Brain microvascular endothelial cell (primary cell): ENCODE measurements at regions not wholly inside any gene's neighbourhood (a gene's known extent, or its start where the extent isn't known, plus 50 kb on each side); places are given as distances from the start of the nearest gene placed in this dataset.

Source experiments
- DNase-seq: peaks from one replicate; pipeline ENCODE4 v3.0.0-alpha.2; 2020
- H3K27ac ChIP-seq: fragments of 250-450 bp; sonication (Bioruptor Pico); 2 replicates; pipeline ENCODE4 v1.5.1; 2020; ENCODE audit warnings: mild to moderate bottlenecking, moderate library complexity
- H3K27me3 ChIP-seq: fragments of 250-450 bp; sonication (Bioruptor Pico); replicated peaks from 2 replicates; pipeline ENCODE4 v1.5.1; 2020; ENCODE audit warnings: mild to moderate bottlenecking
- H3K36me3 ChIP-seq: fragments of 250-450 bp; sonication (Bioruptor Pico); replicated peaks from 2 replicates; pipeline ENCODE4 v1.5.1; 2020; ENCODE audit warnings: mild to moderate bottlenecking
- H3K4me3 ChIP-seq: 2 replicates; pipeline ENCODE4 v1.5.1; 2011; ENCODE audit warnings: low read depth, mild to moderate bottlenecking, control low read depth, low read length, moderate library complexity
- in situ Hi-C: cut with HindIII; loops from 2 replicates; pipeline ENCODE4 v1.10.0; 2017; ENCODE audit warnings: low sequenced_read_pairs, low pct_ligation_motif_present
- TF ChIP-seq, protein P1 (sequence below): IDR thresholded peaks from 2 replicates; pipeline ENCODE4 v1.5.1; 2011; ENCODE audit warnings: low read depth, mild to moderate bottlenecking, moderate library complexity, low read length, control low read depth, inconsistent platforms; ENCODE audit errors: missing control alignments

- in situ Hi-C loops, result no loop called here
- DNase-seq, result no peak
- Histone ChIP-seq H3K36me3 (no peaks in the 10 kb centered on the region), H3K27ac (no peak overlapping the region), H3K4me3 (no peak overlapping the region), H3K27me3 (no peaks in the 10 kb centered on the region)
- TF ChIP-seq, protein P1, sequence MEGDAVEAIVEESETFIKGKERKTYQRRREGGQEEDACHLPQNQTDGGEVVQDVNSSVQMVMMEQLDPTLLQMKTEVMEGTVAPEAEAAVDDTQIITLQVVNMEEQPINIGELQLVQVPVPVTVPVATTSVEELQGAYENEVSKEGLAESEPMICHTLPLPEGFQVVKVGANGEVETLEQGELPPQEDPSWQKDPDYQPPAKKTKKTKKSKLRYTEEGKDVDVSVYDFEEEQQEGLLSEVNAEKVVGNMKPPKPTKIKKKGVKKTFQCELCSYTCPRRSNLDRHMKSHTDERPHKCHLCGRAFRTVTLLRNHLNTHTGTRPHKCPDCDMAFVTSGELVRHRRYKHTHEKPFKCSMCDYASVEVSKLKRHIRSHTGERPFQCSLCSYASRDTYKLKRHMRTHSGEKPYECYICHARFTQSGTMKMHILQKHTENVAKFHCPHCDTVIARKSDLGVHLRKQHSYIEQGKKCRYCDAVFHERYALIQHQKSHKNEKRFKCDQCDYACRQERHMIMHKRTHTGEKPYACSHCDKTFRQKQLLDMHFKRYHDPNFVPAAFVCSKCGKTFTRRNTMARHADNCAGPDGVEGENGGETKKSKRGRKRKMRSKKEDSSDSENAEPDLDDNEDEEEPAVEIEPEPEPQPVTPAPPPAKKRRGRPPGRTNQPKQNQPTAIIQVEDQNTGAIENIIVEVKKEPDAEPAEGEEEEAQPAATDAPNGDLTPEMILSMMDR, result no peak
Observed at GRCh38 chr15:62380011-62380410, 214.9 kb upstream of the C2CD4B start.

GRCh38 chr15:62382046-62382445, 217.0 kb upstream of the C2CD4B start:
- no peak for DNase-seq
- in situ Hi-C loops, result no loop called here
- no peaks in the 10 kb centered on the region for H3K36me3 ChIP-seq
- no peaks in the 10 kb centered on the region for H3K27me3 ChIP-seq
- no peak overlapping the region for H3K4me3 ChIP-seq
- TF ChIP-seq, protein P1, result no peak
- no peak overlapping the region for H3K27ac ChIP-seq

GRCh38 chr15:62389885-62390790, 225.1 kb upstream of the C2CD4B start, which contains the start of gene TLN2:
Gene TLN2 (plus strand): TSS chr15:62390550.
- in situ Hi-C loops, result no loop called here
- peak; percentile 36 for DNase-seq
- Histone ChIP-seq H3K4me3 (peak within 1 kb of the TSS; percentile 99), H3K36me3 (no peaks in the 10 kb centered on the region), H3K27ac (peak within 1 kb of the TSS; percentile 79), H3K27me3 (no peaks in the 10 kb centered on the region)
- TF ChIP-seq, protein P1, result no peak

GRCh38 chr15:62390791-62391640, 225.9 kb upstream of the C2CD4B start:
- TF ChIP-seq, protein P1, result peak; percentile 19
- peak overlapping the region; percentile 99 for H3K4me3 ChIP-seq
- H3K27me3 ChIP-seq, result no peaks in the 10 kb centered on the region
- DNase-seq, result peak; percentile 31
- in situ Hi-C loops, result no loop called here
- no peak overlapping the region for H3K27ac ChIP-seq
- no peaks in the 10 kb centered on the region for H3K36me3 ChIP-seq

- H3K27me3 ChIP-seq, result no peaks in the 10 kb centered on the region
- in situ Hi-C loops, result no loop called here
- DNase-seq, result no peak
- TF ChIP-seq, protein P1, result peak; percentile 36
- peak overlapping the region; percentile 99 for H3K4me3 ChIP-seq
- H3K27ac ChIP-seq, result no peak overlapping the region
- H3K36me3 ChIP-seq, result no peaks in the 10 kb centered on the region
Observed at GRCh38 chr15:62391641-62392262, 226.7 kb upstream of the C2CD4B start.
